Type B pancreatic cell (in vitro differentiated cells): ENCODE measurements at regions not wholly inside any gene's neighbourhood (a gene's known extent, or its start where the extent isn't known, plus 50 kb on each side); places are given as distances from the start of the nearest gene placed in this dataset.

Experiments used
- DNase-seq: peaks from one replicate; pipeline ENCODE4 v3.0.0; 2021; ENCODE audit warnings: mixed read lengths; ENCODE audit not compliant: unreplicated experiment; ENCODE audit errors: extremely low spot score
- H3K27ac Mint-ChIP-seq: 2 replicates; pipeline ENCODE4 v1.8.0; 2021; ENCODE audit warnings: mild to moderate bottlenecking, mixed read lengths
- H3K27me3 Mint-ChIP-seq: 2 replicates; pipeline ENCODE4 v1.8.0; 2021; ENCODE audit warnings: mixed read lengths
- H3K36me3 Mint-ChIP-seq: 2 replicates; pipeline ENCODE4 v1.8.0; 2021; ENCODE audit warnings: mixed read lengths
- H3K4me1 Mint-ChIP-seq: one replicate; pipeline ENCODE4 v1.8.0; 2021; ENCODE audit warnings: mixed read lengths; ENCODE audit not compliant: unreplicated experiment
- H3K4me3 Mint-ChIP-seq: 2 replicates; pipeline ENCODE4 v1.8.0; 2021; ENCODE audit warnings: mild to moderate bottlenecking, mixed read lengths
- H3K9me3 Mint-ChIP-seq: 2 replicates; pipeline ENCODE4 v1.8.0; 2021; ENCODE audit warnings: mixed read lengths
- CTCF ChIP-seq: fragments of 200-600 bp; sonication (generic); conservative IDR thresholded peaks from 2 replicates; pipeline ENCODE4 v1.5.0; 2021; ENCODE audit warnings: antibody characterized with exemption, mild to moderate bottlenecking

DNA sequence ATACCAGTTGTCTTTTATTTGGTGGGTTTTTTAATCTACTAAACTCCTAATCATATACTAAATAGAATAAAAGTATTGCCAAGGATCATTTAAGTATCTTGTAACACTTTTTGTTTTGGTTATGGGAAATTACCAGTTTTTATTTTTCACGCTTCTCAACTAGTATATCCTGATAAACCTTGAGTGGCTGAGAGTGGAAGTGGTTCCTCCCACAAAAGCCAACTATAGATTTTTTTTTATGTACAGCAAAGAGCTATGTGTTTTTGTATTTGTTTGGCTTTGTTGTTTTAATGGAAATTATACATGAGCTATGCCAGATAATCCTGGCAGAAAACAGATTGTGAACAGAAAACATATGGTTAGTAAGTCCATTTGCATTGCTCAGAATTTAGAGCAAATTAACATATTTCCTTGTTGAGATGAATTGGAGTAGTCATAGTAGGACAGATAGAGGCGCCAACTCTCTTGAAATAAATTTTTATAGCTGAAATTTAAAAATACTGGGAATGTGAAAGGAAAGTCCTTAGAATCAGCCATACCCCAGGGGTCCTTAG is 60.9 kb upstream of the PSMA6 start:
- Mint-ChIP-seq H3K4me1 (peaks cover 5% of the 10 kb centered on the region), H3K27ac (no peak overlapping the region), H3K36me3 (peaks cover 8% of the 10 kb centered on the region), H3K27me3 (no peaks in the 10 kb centered on the region), H3K4me3 (no peak overlapping the region), H3K9me3 (no peaks in the 10 kb centered on the region)
- DNase-seq = no peak
- no peak for TF ChIP-seq CTCF

- DNase-seq = no peak
- peaks cover 7% of the 10 kb centered on the region for H3K36me3 Mint-ChIP-seq
- no peak for TF ChIP-seq CTCF
- H3K27me3 Mint-ChIP-seq = no peaks in the 10 kb centered on the region
- peaks cover 5% of the 10 kb centered on the region for H3K4me1 Mint-ChIP-seq
- H3K4me3 Mint-ChIP-seq = no peak overlapping the region
- H3K9me3 Mint-ChIP-seq = no peaks in the 10 kb centered on the region
- H3K27ac Mint-ChIP-seq = no peak overlapping the region
Measured at GRCh38 chr14:35234012-35234805, 58.0 kb upstream of the PSMA6 start.

GRCh38 chr14:35235840-35236239 is 56.3 kb upstream of the PSMA6 start:
- TF ChIP-seq CTCF = no peak
- no peaks in the 10 kb centered on the region for H3K9me3 Mint-ChIP-seq
- no peak for DNase-seq
- no peak overlapping the region for H3K4me3 Mint-ChIP-seq
- peaks cover 14% of the 10 kb centered on the region for H3K36me3 Mint-ChIP-seq
- no peaks in the 10 kb centered on the region for H3K27me3 Mint-ChIP-seq
- no peak overlapping the region for H3K27ac Mint-ChIP-seq
- H3K4me1 Mint-ChIP-seq = peaks cover 5% of the 10 kb centered on the region

DNA sequence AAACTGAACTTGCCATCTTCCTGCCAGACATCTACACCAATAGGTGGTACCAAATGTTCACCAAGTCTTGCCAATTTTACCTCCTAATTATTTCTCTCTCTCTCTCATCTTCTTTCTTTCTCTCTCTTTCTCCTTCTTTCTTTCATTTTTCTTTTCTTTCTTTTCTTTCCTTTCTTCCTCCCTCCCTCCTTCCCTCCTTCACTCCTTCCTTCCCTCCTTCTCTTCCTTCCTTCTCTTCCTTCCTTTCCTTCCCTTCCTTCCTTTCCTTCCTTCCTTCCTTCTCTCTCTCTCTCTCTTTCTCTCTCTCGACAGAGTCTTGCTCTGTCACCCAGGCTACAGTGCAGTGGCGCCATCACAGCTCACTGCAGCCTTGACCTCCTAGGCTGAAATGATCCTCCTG is 55.4 kb upstream of the PSMA6 start:
- no peaks in the 10 kb centered on the region for H3K27me3 Mint-ChIP-seq
- H3K36me3 Mint-ChIP-seq = peaks cover 14% of the 10 kb centered on the region
- H3K27ac Mint-ChIP-seq = no peak overlapping the region

DNA sequence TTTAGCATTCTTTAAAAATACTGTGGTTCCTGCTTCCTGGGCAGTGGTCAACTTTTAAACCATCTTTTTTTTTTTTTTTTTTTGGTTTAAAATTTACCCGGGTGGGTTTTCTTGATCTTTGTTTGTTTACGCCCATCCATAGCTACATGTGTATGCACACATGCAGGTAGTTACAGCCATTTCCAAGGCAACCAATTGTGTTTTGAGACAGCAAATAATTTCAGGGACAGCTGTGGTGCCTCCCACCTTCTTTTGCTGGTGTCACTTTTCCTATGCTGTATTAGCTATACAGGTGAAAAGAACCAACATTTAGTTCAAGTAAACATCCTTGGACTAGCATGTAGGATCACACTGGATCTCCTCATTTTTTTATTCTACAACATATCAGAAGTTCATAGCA is 52.0 kb upstream of the PSMA6 start:
- H3K36me3 Mint-ChIP-seq = peaks cover 14% of the 10 kb centered on the region
- no peak for DNase-seq
- H3K27me3 Mint-ChIP-seq = no peaks in the 10 kb centered on the region
- H3K4me1 Mint-ChIP-seq = no peaks in the 10 kb centered on the region
- H3K4me3 Mint-ChIP-seq = no peak overlapping the region
- H3K9me3 Mint-ChIP-seq = no peaks in the 10 kb centered on the region
- TF ChIP-seq CTCF = no peak
- H3K27ac Mint-ChIP-seq = no peak overlapping the region

More for the DNA sequence above, 55.4 kb upstream of the PSMA6 start:
- no peak for DNase-seq
- no peak for TF ChIP-seq CTCF
- Mint-ChIP-seq H3K9me3 (no peaks in the 10 kb centered on the region), H3K4me3 (no peak overlapping the region), H3K4me1 (peaks cover 5% of the 10 kb centered on the region)
